ENCODE measurements at regions not wholly inside any gene's neighbourhood (a gene's known extent, or its start where the extent isn't known, plus 50 kb on each side); places are given as distances from the start of the nearest gene placed in this dataset.
"Not testable (repeated sequence)": the region's sequence is repeated elsewhere in the genome, so short reads cannot be mapped to it uniquely, and the experiment has no call there.

- POLR2A ChIA-PET, result no interaction called here
These were observed 398.2 kb downstream of the NFIB start for GRCh38 chr9:13915591-13916301.

GRCh38 chr9:13915131-13915530, 398.8 kb downstream of the NFIB start:
- Mint-ChIP-seq H3K9me3 (peaks cover 0 to 13% (median 3%) of the 10 kb centered on the region in 11 donors), H3K27me3 (no peaks in the 10 kb centered on the region), H3K36me3 (no peaks in the 10 kb centered on the region), H3K4me3 (no peak overlapping the region), H3K4me1 (no peaks in the 10 kb centered on the region), H3K27ac (no peak overlapping the region)
- Histone ChIP-seq H3K36me3 (ENCODE audit: control insufficient read depth in 2 of 3, insufficient read depth in 3 of 3, low read length in 3 of 3) (no peaks in the 10 kb centered on the region), H3K27me3 (ENCODE audit: control insufficient read depth in 2 of 2, insufficient read depth in 2 of 2, low read length in 2 of 2) (no peaks in the 10 kb centered on the region), H3K27ac (ENCODE audit: low read depth, low read length) (no peak overlapping the region), H3K4me3 (ENCODE audit: low read length) (no peak overlapping the region), H3K9me3 (ENCODE audit: control insufficient read depth in 2 of 3, low read length in 3 of 3) (no peaks in the 10 kb centered on the region), H3K4me1 (ENCODE audit: control insufficient read depth in 2 of 2, insufficient read depth in 2 of 2, low read length in 2 of 2) (no peaks in the 10 kb centered on the region)
- DNase-seq (no peak), ATAC-seq (no peak)
- ChIA-PET CTCF (no interaction called here), POLR2A (no interaction called here)
- intact Hi-C loops (cut with micrococcal nuclease), result no loop called here

More at GRCh38 chr9:13915591-13916301, 398.2 kb downstream of the NFIB start:
- Mint-ChIP-seq H3K4me3 (no peak overlapping the region), H3K4me1 (no peaks in the 10 kb centered on the region), H3K27me3 (no peaks in the 10 kb centered on the region), H3K9me3 (peaks cover 0 to 17% (median 3%) of the 10 kb centered on the region in 11 donors), H3K27ac (no peak overlapping the region), H3K36me3 (no peaks in the 10 kb centered on the region)
- H3K4me3 ChIP-seq (ENCODE audit: low read length), result no peak overlapping the region
- CTCF ChIA-PET, result no interaction called here
- no peak overlapping the region for H3K27ac ChIP-seq (ENCODE audit: low read depth, low read length)
- no peaks in the 10 kb centered on the region for H3K27me3 ChIP-seq (ENCODE audit: control insufficient read depth in 2 of 2, insufficient read depth in 2 of 2, low read length in 2 of 2)
- ATAC-seq, result no peak
- no peak for DNase-seq
- no peaks in the 10 kb centered on the region for H3K4me1 ChIP-seq (ENCODE audit: control insufficient read depth in 2 of 2, insufficient read depth in 2 of 2, low read length in 2 of 2)
- intact Hi-C loops (cut with micrococcal nuclease), result no loop called here
- H3K9me3 ChIP-seq (ENCODE audit: control insufficient read depth in 2 of 3, low read length in 3 of 3), result no peaks in the 10 kb centered on the region
- no peaks in the 10 kb centered on the region for H3K36me3 ChIP-seq (ENCODE audit: control insufficient read depth in 2 of 3, insufficient read depth in 3 of 3, low read length in 3 of 3)

GRCh38 chr9:13911473-13911872, 402.5 kb downstream of the NFIB start:
- DNase-seq (no peak), ATAC-seq (no peak)
- no peaks in the 10 kb centered on the region for H3K9me3 ChIP-seq (ENCODE audit: control insufficient read depth in 2 of 3, low read length in 3 of 3)
- POLR2A ChIA-PET, result no interaction called here
- Mint-ChIP-seq H3K36me3 (no peaks in the 10 kb centered on the region), H3K27ac (no peak overlapping the region), H3K4me1 (no peaks in the 10 kb centered on the region), H3K9me3 (peaks cover 0 to 16% (median 6%) of the 10 kb centered on the region in 11 donors), H3K27me3 (no peaks in the 10 kb centered on the region), H3K4me3 (no peak overlapping the region)
- intact Hi-C loops (cut with micrococcal nuclease), result no loop called here
- H3K4me1 ChIP-seq (ENCODE audit: control insufficient read depth in 2 of 2, insufficient read depth in 2 of 2, low read length in 2 of 2), result no peaks in the 10 kb centered on the region
- H3K27ac ChIP-seq (ENCODE audit: low read depth, low read length), result no peak overlapping the region
- H3K27me3 ChIP-seq (ENCODE audit: control insufficient read depth in 2 of 2, insufficient read depth in 2 of 2, low read length in 2 of 2), result no peaks in the 10 kb centered on the region
- CTCF ChIA-PET, result no interaction called here
- no peaks in the 10 kb centered on the region for H3K36me3 ChIP-seq (ENCODE audit: control insufficient read depth in 2 of 3, insufficient read depth in 3 of 3, low read length in 3 of 3)
- H3K4me3 ChIP-seq (ENCODE audit: low read length), result no peak overlapping the region

DNA sequence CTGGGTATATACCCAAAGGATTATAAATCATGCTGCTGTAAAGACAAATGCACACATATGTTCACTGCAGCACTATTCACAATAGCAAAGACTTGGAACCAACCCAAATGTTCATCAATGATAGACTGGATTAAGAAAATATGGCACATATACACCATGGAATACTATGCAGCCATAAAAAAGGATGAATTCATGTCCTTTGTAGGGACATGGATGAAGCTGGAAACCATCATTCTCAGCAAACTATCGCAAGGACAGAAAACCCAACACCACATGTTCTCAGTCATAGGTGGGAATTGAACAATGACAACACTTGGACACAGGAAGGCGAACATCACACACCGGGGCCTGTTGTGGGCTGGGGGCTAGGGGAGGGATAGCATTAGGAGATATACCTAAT, 406.1 kb downstream of the NFIB start:
- POLR2A ChIA-PET; H3K27me3 Mint-ChIP-seq; H3K9me3 ChIP-seq (ENCODE audit: control insufficient read depth in 2 of 3, low read length in 3 of 3); H3K4me3 ChIP-seq (ENCODE audit: low read length); intact Hi-C loops (cut with micrococcal nuclease); H3K4me1 ChIP-seq (ENCODE audit: control insufficient read depth in 2 of 2, insufficient read depth in 2 of 2, low read length in 2 of 2); ATAC-seq; CTCF ChIA-PET; DNase-seq; H3K27ac ChIP-seq (ENCODE audit: low read depth, low read length); H3K36me3 Mint-ChIP-seq; H3K27me3 ChIP-seq (ENCODE audit: control insufficient read depth in 2 of 2, insufficient read depth in 2 of 2, low read length in 2 of 2); H3K4me3 Mint-ChIP-seq; H3K36me3 ChIP-seq (ENCODE audit: control insufficient read depth in 2 of 3, insufficient read depth in 3 of 3, low read length in 3 of 3); H3K27ac Mint-ChIP-seq; H3K4me1 Mint-ChIP-seq: not testable (repeated sequence)
- peaks cover 2 to 21% (median 6%) of the 10 kb centered on the region in 11 donors for H3K9me3 Mint-ChIP-seq

DNA sequence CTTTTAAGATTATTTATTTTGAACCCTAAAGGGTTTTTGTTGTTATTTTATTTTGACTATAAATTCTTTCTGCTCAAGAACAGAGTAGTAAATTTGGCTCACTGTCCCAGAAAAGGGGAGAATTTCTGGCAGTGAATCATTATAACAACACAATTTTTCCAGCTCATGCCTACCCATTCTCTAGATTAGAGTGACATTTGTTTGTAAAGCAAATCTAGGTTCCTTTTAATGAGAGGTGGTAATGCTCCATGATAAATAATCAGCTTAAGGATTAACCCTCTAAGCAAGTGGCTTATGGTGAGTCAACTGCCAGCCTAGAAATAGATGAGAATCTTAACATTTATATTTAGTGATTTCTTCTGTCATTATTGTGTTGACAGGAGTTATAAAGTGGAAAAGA, 409.2 kb downstream of the NFIB start:
- POLR2A ChIA-PET, result no interaction called here
- ATAC-seq (no peak), DNase-seq (no peak)
- Mint-ChIP-seq H3K9me3 (peaks cover 2 to 22% (median 6%) of the 10 kb centered on the region in 11 donors), H3K27me3 (no peaks in the 10 kb centered on the region), H3K4me1 (no peaks in the 10 kb centered on the region), H3K4me3 (no peak overlapping the region), H3K27ac (no peak overlapping the region), H3K36me3 (no peaks in the 10 kb centered on the region)
- CTCF ChIA-PET, result no interaction called here
- H3K9me3 ChIP-seq (ENCODE audit: control insufficient read depth in 2 of 3, low read length in 3 of 3), result no peaks in the 10 kb centered on the region
- H3K4me1 ChIP-seq (ENCODE audit: control insufficient read depth in 2 of 2, insufficient read depth in 2 of 2, low read length in 2 of 2), result no peaks in the 10 kb centered on the region
- intact Hi-C loops (cut with micrococcal nuclease), result no loop called here
- no peaks in the 10 kb centered on the region for H3K36me3 ChIP-seq (ENCODE audit: control insufficient read depth in 2 of 3, insufficient read depth in 3 of 3, low read length in 3 of 3)
- no peaks in the 10 kb centered on the region for H3K27me3 ChIP-seq (ENCODE audit: control insufficient read depth in 2 of 2, insufficient read depth in 2 of 2, low read length in 2 of 2)
- no peak overlapping the region for H3K27ac ChIP-seq (ENCODE audit: low read depth, low read length)
- no peak overlapping the region for H3K4me3 ChIP-seq (ENCODE audit: low read length)

DNA sequence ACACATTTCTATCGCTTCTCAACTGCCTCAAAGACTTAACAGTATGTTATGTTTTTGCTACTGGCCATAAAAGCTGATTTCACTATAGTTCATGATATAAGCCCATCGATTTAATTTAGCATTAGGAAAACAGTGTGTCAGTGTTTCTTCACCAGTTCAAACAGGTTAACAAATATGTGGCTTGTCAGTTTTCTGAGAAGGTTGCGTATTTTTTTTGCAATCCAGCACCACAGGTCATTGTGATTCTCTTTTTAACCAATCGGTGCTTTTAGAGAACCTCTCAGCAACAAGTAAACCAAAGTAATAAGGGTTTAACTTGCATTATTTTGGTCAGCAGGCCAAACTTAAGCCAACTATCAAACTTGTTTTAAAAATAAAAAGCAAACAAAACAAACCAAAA, 409.6 kb downstream of the NFIB start:
- intact Hi-C loops (cut with micrococcal nuclease), result no loop called here
- no peaks in the 10 kb centered on the region for H3K4me1 Mint-ChIP-seq
- H3K27ac ChIP-seq (ENCODE audit: low read depth, low read length), result no peak overlapping the region
- POLR2A ChIA-PET, result no interaction called here
- H3K27me3 Mint-ChIP-seq, result no peaks in the 10 kb centered on the region
- CTCF ChIA-PET, result no interaction called here
- no peaks in the 10 kb centered on the region for H3K9me3 ChIP-seq (ENCODE audit: control insufficient read depth in 2 of 3, low read length in 3 of 3)
- no peaks in the 10 kb centered on the region for H3K27me3 ChIP-seq (ENCODE audit: control insufficient read depth in 2 of 2, insufficient read depth in 2 of 2, low read length in 2 of 2)
- no peaks in the 10 kb centered on the region for H3K36me3 Mint-ChIP-seq
- no peak overlapping the region for H3K4me3 ChIP-seq (ENCODE audit: low read length)
- H3K4me3 Mint-ChIP-seq, result no peak overlapping the region
- H3K27ac Mint-ChIP-seq, result no peak overlapping the region
- H3K9me3 Mint-ChIP-seq, result peaks cover 2 to 22% (median 6%) of the 10 kb centered on the region in 11 donors
- no peaks in the 10 kb centered on the region for H3K36me3 ChIP-seq (ENCODE audit: control insufficient read depth in 2 of 3, insufficient read depth in 3 of 3, low read length in 3 of 3)
- H3K4me1 ChIP-seq (ENCODE audit: control insufficient read depth in 2 of 2, insufficient read depth in 2 of 2, low read length in 2 of 2), result no peaks in the 10 kb centered on the region
- DNase-seq, result no peak
- ATAC-seq, result no peak

GRCh38 chr9:13902286-13903066, 411.5 kb downstream of the NFIB start:
- peaks cover 0 to 13% (median 4%) of the 10 kb centered on the region in 11 donors for H3K9me3 Mint-ChIP-seq
- Histone ChIP-seq H3K27me3 (ENCODE audit: control insufficient read depth in 2 of 2, insufficient read depth in 2 of 2, low read length in 2 of 2) (no peaks in the 10 kb centered on the region), H3K4me1 (ENCODE audit: control insufficient read depth in 2 of 2, insufficient read depth in 2 of 2, low read length in 2 of 2) (no peaks in the 10 kb centered on the region), H3K27ac (ENCODE audit: low read depth, low read length) (no peak overlapping the region), H3K9me3 (ENCODE audit: control insufficient read depth in 2 of 3, low read length in 3 of 3) (no peaks in the 10 kb centered on the region), H3K4me3 (ENCODE audit: low read length) (no peak overlapping the region), H3K36me3 (ENCODE audit: control insufficient read depth in 2 of 3, insufficient read depth in 3 of 3, low read length in 3 of 3) (no peaks in the 10 kb centered on the region)
- no peaks in the 10 kb centered on the region for H3K4me1 Mint-ChIP-seq
- H3K4me3 Mint-ChIP-seq, result no peak overlapping the region
- no peak for ATAC-seq
- H3K36me3 Mint-ChIP-seq, result no peaks in the 10 kb centered on the region
- intact Hi-C loops (cut with micrococcal nuclease), result no loop called here
- no peak overlapping the region for H3K27ac Mint-ChIP-seq
- no peak for DNase-seq
- ChIA-PET POLR2A (no interaction called here), CTCF (no interaction called here)
- no peaks in the 10 kb centered on the region for H3K27me3 Mint-ChIP-seq
